SK-N-SH (cell line): ENCODE measurements at regions not wholly inside any gene's neighbourhood (a gene's known extent, or its start where the extent isn't known, plus 50 kb on each side); places are given as distances from the start of the nearest gene placed in this dataset.

Experiments
- CTCF ChIP-seq: fragments of 200-600 bp; sonication (generic); IDR thresholded peaks from 2 replicates; pipeline ENCODE4 v1.6.1; 2017; ENCODE audit warnings: antibody characterized with exemption, mild to moderate bottlenecking, moderate library complexity
- EZH2phosphoT487 ChIP-seq: fragments of 200-600 bp; sonication (generic); IDR thresholded peaks from 2 replicates; pipeline ENCODE4 v1.6.1; 2017; ENCODE audit warnings: low read depth, mixed run types, mild to moderate bottlenecking, antibody characterized with exemption, moderate library complexity, borderline replicate concordance
- FOXJ3 ChIP-seq: sonication (generic); formaldehyde crosslinking; IDR thresholded peaks from 2 replicates; pipeline ENCODE4 v1.5.1; 2020; ENCODE audit warnings: mild to moderate bottlenecking, missing genetic modification reagents
- GABPA ChIP-seq: IDR thresholded peaks from 2 replicates; pipeline ENCODE4 v1.4.0; 2012; ENCODE audit warnings: low read depth, mild to moderate bottlenecking
- JUND ChIP-seq: IDR thresholded peaks from 2 replicates; pipeline ENCODE4 v1.4.0; 2012
- POLR2AphosphoS5 ChIP-seq: IDR thresholded peaks from 2 replicates; pipeline ENCODE4 v1.6.1; 2012; ENCODE audit warnings: low read depth, low read length
- TAF1 ChIP-seq: IDR thresholded peaks from 2 replicates; pipeline ENCODE4 v1.6.1; 2012; ENCODE audit warnings: low read depth, mild to moderate bottlenecking, low read length, moderate library complexity, borderline replicate concordance
- TCF12 ChIP-seq: IDR thresholded peaks from 2 replicates; pipeline ENCODE4 v1.4.0; 2012
- USF2 ChIP-seq: fragments of 150-350 bp; IDR thresholded peaks from 2 replicates; pipeline ENCODE4 v1.6.1; 2017; ENCODE audit warnings: antibody characterized with exemption, low read length, low read depth, borderline replicate concordance
- TF ChIP-seq, protein P1 (sequence below): IDR thresholded peaks from 2 replicates; pipeline ENCODE4 v1.6.1; 2012; ENCODE audit warnings: mild to moderate bottlenecking, low read depth, low read length, moderate library complexity
- TF ChIP-seq, protein P2 (sequence below): IDR thresholded peaks from 2 replicates; pipeline ENCODE4; 2012
- TF ChIP-seq, protein P3 (sequence below): IDR thresholded peaks from 2 replicates; pipeline ENCODE4 v1.4.0; 2012; ENCODE audit warnings: low read depth, borderline replicate concordance
- TF ChIP-seq, protein P4 (sequence below): IDR thresholded peaks from 2 replicates; pipeline ENCODE4 v1.4.0; 2012; ENCODE audit warnings: low read depth

DNA sequence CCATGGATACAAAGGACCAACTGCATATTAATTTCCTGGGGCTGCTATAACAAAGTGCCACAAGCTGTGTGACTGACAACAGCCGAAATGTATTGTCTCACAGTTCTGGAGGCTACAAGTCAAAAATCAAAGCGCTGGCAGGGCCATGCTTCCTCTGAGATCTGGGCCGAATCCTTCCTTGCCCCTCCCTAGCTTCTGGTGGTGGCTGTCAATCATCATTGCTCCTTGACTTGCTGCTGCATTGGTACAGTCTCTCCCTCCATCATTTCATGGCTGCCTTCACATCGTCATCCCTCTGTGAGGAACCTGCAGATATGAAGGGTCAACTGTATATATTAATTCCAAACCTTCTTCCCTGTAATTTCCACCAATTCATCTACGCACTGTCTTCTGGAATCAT, 118.3 kb downstream of the EXOC5 start:
- no peak for TF ChIP-seq CTCF
- TF ChIP-seq TCF12: no peak
- TF ChIP-seq, protein P1, sequence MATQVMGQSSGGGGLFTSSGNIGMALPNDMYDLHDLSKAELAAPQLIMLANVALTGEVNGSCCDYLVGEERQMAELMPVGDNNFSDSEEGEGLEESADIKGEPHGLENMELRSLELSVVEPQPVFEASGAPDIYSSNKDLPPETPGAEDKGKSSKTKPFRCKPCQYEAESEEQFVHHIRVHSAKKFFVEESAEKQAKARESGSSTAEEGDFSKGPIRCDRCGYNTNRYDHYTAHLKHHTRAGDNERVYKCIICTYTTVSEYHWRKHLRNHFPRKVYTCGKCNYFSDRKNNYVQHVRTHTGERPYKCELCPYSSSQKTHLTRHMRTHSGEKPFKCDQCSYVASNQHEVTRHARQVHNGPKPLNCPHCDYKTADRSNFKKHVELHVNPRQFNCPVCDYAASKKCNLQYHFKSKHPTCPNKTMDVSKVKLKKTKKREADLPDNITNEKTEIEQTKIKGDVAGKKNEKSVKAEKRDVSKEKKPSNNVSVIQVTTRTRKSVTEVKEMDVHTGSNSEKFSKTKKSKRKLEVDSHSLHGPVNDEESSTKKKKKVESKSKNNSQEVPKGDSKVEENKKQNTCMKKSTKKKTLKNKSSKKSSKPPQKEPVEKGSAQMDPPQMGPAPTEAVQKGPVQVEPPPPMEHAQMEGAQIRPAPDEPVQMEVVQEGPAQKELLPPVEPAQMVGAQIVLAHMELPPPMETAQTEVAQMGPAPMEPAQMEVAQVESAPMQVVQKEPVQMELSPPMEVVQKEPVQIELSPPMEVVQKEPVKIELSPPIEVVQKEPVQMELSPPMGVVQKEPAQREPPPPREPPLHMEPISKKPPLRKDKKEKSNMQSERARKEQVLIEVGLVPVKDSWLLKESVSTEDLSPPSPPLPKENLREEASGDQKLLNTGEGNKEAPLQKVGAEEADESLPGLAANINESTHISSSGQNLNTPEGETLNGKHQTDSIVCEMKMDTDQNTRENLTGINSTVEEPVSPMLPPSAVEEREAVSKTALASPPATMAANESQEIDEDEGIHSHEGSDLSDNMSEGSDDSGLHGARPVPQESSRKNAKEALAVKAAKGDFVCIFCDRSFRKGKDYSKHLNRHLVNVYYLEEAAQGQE: no peak
- TF ChIP-seq JUND: no peak
- TF ChIP-seq GABPA: no peak
- no peak for TF ChIP-seq EZH2phosphoT487
- TF ChIP-seq POLR2AphosphoS5: no peak
- TF ChIP-seq FOXJ3 (CRISPR knock-in tag): no peak
- TF ChIP-seq, protein P2, sequence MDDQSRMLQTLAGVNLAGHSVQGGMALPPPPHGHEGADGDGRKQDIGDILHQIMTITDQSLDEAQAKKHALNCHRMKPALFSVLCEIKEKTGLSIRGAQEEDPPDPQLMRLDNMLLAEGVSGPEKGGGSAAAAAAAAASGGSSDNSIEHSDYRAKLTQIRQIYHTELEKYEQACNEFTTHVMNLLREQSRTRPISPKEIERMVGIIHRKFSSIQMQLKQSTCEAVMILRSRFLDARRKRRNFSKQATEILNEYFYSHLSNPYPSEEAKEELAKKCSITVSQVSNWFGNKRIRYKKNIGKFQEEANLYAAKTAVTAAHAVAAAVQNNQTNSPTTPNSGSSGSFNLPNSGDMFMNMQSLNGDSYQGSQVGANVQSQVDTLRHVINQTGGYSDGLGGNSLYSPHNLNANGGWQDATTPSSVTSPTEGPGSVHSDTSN: no peak
- no peak for TF ChIP-seq USF2
- TF ChIP-seq, protein P3, sequence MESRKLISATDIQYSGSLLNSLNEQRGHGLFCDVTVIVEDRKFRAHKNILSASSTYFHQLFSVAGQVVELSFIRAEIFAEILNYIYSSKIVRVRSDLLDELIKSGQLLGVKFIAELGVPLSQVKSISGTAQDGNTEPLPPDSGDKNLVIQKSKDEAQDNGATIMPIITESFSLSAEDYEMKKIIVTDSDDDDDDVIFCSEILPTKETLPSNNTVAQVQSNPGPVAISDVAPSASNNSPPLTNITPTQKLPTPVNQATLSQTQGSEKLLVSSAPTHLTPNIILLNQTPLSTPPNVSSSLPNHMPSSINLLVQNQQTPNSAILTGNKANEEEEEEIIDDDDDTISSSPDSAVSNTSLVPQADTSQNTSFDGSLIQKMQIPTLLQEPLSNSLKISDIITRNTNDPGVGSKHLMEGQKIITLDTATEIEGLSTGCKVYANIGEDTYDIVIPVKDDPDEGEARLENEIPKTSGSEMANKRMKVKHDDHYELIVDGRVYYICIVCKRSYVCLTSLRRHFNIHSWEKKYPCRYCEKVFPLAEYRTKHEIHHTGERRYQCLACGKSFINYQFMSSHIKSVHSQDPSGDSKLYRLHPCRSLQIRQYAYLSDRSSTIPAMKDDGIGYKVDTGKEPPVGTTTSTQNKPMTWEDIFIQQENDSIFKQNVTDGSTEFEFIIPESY: no peak
- TF ChIP-seq TAF1: no peak
- TF ChIP-seq, protein P4, sequence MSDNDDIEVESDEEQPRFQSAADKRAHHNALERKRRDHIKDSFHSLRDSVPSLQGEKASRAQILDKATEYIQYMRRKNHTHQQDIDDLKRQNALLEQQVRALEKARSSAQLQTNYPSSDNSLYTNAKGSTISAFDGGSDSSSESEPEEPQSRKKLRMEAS: no peak
